Stimulated activated CD4-positive, alpha-beta T cell treated with anti-CD3 and anti-CD28 coated beads, Interleukin-4, amount 100 ng/mL, for 4 hours (primary cell): ENCODE measurements at regions not wholly inside any gene's neighbourhood (a gene's known extent, or its start where the extent isn't known, plus 50 kb on each side); places are given as distances from the start of the nearest gene placed in this dataset.
"Not testable (repeated sequence)": the region's sequence is repeated elsewhere in the genome, so short reads cannot be mapped to it uniquely, and the experiment has no call there.

Experiments
- DNase-seq, 2 experiments: peaks; one replicate each; pipeline ENCODE4 v3.0.0-alpha.2; 2020

- DNase-seq = not testable (repeated sequence)
These were observed 176.2 kb upstream of the NBPF9 start for GRCh38 chr1:149279512-149279911.

GRCh38 chr1:149284773-149285172, 181.4 kb upstream of the NBPF9 start:
- not testable (repeated sequence) for DNase-seq

- DNase-seq = not testable (repeated sequence)
These were observed 181.9 kb upstream of the NBPF9 start for GRCh38 chr1:149285205-149285604.

DNA sequence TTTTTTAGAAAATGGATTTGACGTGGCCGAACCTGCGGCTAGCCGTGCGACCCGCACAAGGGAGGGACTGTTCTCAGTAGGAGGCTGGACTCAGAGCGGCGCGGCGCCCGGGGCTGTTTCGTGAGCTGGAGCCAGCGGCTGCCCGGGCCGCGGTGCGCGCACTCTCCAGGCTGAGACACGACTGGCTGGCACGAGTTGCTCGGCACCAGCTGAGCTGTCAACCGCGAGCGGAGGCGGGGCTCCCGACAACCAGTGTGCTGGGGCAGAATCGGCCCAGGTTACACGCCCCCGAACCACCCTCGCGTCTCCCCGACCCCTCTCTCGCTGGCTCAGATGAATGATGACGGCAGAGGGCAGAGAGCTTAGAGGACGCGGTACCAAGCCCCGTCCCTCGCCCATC, 182.3 kb upstream of the NBPF9 start:
- peak; percentile 30 to 79 for DNase-seq

GRCh38 chr1:149288580-149288979, 185.2 kb upstream of the NBPF9 start:
- DNase-seq = not testable (repeated sequence)

- DNase-seq = not testable (repeated sequence)
These were observed 174.2 kb upstream of the NBPF19 start for GRCh38 chr1:149300478-149301218.

- DNase-seq = not testable (repeated sequence)
These were observed 173.6 kb upstream of the NBPF19 start for GRCh38 chr1:149301282-149301681.

DNA sequence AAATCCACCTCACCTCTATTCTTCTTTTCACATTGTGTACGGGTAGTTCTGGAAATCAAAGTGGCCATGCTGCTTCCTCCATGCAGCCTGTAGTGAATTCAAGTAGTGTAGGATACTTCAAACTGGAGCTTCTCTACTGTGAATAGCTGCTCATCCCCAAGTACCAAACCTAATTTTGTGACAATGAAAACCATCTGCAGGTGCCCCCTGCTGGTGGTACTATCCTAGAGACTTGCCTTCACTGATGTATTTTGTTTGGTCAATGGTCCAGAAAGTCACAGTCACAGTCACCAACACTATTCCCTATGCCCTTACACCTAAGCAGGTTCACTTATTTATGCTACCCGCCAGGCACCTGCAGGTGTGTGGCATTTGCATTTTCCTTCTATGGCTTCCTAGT, 170.0 kb upstream of the NBPF19 start:
- DNase-seq = not testable (repeated sequence)

DNA sequence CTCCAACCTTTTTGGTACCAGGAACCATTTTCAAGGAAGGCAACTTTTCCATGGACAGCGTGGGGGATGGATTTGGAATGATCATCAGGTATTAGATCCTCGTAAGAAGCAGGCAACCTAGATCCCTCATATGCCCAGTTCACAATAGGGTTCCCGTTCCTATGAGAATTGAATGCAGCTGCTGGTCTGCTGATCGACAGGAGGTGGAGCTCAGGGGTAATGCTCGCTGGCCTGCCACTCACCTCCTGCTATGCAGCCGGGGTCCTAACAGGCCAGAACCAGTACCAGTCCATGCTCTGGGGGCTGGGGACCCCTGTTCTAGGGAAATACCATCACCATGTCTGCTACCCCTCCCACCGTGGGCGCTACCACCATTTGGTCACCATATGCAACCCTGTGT, 167.2 kb upstream of the NBPF19 start:
- not testable (repeated sequence) for DNase-seq

DNA sequence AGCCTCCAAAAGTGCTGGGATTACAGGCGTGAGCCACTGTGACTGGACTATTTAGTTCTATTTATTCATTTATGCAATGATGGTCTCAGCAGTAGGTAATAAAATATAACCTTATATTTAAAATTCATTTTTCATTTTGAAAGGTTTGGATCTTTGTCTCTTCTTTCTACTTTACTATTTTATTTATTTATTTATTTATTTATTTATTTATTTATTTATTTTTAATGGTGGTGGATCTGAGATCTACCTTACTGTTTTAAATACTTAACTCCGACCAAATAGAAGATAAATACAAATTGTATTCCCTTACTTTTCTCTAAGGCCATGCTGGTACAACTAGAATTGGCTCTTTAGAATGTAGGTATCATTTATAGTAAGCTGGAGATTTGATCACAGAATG, 159.9 kb upstream of the NBPF19 start:
- DNase-seq = not testable (repeated sequence)

DNA sequence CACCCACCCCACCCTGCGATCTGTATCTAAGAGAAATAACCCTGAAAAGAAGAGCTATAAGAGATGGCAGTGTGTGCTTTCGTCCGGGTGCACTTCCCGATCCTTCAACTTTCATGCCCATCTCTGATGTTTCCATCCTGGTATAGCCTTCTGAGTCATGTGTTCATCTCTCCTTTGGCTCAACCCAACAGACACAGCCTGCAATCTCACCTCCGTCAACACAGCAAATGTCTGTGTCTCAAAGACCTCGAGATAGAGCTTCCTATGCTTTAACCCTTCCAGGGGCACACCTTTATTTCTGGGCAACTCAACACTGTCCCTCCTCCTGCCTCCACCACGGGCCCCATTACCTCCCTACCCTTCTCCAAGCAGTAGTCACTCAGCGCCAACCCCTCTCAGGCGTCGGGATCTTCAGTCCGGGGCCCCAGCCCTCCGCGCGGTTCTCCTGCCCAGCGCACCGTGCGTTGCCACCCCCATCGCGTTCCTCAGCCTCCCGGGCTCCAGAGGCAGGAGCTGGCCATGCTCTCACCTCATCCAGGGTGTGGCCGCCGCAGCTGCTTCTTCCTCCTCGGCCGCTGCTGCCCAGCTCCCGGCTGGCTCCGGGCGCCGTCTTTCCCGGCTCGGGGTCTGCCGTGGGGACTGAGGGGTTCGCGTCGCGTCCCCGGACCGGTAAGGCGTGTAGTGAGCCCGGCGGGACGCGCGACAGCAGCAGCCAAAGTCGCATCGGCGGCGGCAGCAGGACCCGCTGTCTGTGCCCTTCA, 153.7 kb upstream of the NBPF19 start:
- DNase-seq = not testable (repeated sequence)

- not testable (repeated sequence) for DNase-seq
These were observed 153.2 kb upstream of the NBPF19 start for GRCh38 chr1:149321732-149322016.

DNA sequence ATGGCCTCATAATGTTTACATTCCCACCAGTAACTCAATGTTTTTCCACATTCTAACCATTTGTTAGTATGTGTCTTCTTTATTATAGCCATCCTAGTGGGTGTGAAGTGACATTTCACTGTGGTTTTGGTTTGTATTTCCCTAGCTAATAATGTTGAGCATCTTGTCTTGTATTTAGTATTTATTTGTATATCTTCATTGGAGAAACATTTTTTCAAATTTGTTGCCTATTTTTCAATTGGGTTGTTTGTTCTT, 144.8 kb upstream of the NBPF19 start:
- not testable (repeated sequence) for DNase-seq

GRCh38 chr1:149336082-149336481, 138.8 kb upstream of the NBPF19 start:
- not testable (repeated sequence) for DNase-seq

GRCh38 chr1:149338221-149338691, 136.6 kb upstream of the NBPF19 start:
- not testable (repeated sequence) for DNase-seq

DNA sequence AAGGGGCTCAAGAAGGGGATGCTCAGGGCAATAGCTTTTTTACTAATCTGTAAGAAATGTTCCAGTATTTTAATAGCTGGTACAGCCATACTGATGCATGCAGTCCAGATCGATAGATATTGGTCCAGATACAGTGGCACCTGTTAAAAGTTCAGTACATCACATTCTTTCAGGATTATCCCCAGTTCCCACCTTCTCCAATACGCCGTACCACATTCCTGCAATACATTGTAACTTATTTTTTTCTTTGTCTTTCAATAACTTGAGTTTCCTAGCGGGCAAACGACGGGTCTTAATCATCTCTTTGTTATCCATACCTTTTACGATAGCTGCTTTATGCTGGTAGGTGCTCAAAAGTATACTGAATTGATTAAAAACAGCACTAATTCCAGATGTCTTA, 136.1 kb upstream of the NBPF19 start:
- not testable (repeated sequence) for DNase-seq

- not testable (repeated sequence) for DNase-seq
These were observed 125.4 kb upstream of the NBPF19 start for GRCh38 chr1:149349448-149349847.

DNA sequence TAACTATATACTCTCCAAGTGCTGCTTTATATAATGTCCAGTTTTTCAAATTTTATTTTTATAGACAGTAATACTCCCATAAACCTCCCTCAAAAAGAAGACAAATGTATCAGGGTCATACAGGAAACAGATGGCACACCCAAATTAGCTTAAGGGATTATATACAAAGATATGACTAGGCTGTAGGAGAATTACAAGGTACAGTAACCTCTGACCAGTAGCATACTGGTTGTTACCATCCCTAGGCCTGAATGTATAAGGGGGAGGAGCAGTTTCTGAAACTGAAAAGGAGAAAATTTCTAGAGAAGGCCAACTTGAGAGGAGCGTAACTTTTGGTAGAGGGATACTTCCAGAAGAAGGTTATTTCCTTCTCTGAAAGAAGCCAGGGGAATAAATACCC, 122.6 kb upstream of the NBPF19 start:
- not testable (repeated sequence) for DNase-seq

GRCh38 chr1:149354579-149354978, 120.3 kb upstream of the NBPF19 start:
- not testable (repeated sequence) for DNase-seq

GRCh38 chr1:149355748-149356147, 119.1 kb upstream of the NBPF19 start:
- DNase-seq = not testable (repeated sequence)

DNA sequence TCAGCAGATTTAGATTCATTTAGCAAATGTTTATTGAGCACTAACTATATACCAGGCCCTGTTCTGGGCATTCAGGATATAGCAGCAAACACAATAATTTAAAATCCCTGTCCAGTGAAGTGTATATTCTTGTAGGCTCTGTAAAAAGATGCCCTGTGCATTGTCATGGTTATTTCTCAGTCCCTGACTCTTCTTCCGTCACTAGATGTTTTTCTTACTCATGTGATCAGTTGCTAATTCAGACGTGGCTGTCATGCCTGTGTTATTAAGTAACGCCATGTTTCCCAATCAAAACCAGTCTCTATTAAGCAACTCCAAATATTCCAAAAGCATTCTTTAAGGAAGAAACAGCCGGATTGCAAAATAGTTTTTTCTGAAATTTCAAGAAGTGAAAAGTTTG, 118.7 kb upstream of the NBPF19 start:
- DNase-seq = not testable (repeated sequence)

DNA sequence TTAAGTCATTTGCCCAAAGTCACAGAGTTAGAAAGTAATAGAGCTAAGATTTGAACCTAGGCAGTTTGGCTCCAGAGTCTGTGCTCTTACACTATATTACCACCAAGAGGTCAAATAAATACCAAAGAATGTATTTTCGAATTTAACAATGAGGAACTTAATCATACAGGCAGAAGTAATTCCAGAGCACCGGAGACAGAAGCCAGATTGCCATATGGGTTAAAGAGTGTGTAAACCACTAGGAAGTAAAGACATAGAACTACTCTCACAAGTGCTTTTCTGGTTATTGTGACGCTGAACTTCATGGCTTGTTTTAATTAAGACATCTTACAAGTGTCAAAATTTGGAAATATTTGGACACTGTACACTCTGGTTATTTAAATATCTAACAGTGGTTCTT, 114.5 kb upstream of the NBPF19 start:
- not testable (repeated sequence) for DNase-seq

DNA sequence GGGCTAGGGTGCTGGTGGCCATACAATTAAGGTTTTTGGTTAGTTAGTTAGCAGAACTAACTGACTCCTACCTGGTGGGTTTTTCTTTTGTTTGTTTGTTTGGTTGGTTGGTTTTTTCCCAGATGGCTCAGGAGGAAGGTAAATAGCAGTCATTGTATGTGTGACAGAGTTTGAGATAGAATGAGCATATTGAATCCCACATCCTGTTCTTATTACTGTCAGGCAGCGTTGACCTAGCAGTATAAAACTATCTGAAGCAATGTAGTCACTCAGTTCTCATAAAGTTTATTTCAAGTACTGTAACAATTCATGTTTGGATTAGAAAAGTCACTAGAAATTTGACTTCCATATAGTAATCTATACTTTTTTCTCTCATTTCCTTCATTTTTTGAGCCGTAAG, 113.5 kb upstream of the NBPF19 start:
- not testable (repeated sequence) for DNase-seq

- DNase-seq = not testable (repeated sequence)
These were observed 110.5 kb upstream of the NBPF19 start for GRCh38 chr1:149364188-149364981.
